ENCODE measurements at regions not wholly inside any gene's neighbourhood (a gene's known extent, or its start where the extent isn't known, plus 50 kb on each side); places are given as distances from the start of the nearest gene placed in this dataset.
A peak's percentile ranks its signal among the peaks of the same experiment; 100 is the strongest.

DNA sequence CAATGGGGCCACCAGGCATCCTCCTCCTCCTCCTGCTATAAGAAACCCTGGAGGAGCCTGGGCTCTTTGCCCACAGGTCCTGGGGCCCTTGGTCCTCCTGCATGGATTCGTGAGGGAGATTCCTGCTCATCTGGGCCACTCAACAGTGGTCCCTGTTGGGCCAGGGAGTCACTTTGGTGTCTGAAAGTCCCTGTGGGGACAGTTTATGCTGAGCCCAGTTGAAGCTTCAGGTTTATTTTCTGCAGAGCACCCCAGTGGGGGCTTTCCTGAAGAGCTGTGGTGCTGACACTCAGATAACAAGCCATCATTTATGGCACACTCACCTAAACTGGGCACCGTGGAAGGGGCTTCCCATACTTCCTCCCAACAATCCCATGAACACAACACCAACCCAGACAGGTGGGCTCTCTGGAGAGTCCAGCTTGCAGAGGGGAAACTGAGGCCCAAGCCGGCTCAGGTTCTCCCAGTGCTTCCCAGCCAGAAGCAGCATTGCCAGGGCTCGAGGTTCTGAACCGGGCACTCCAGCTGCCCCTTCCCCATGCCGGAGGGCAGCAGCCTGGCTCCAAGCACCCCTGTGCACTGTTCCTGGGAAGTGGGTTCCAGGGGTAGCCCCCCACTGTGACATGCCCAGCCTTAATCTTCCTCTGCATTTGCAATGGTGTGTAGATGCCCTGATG is 91.3 kb downstream of the MYEOV start:
- POLR2A ChIA-PET = no interaction called here
- Histone ChIP-seq H3K4me1 (ENCODE audit: control extremely low read depth in 1 of 4, control insufficient read depth in 4 of 4, insufficient read depth in 4 of 4, low read length in 3 of 4) (peaks cover 0 to under 1% (median 0%) of the 10 kb centered on the region in 4 experiments), H3K9me3 (ENCODE audit: control extremely low read depth in 1 of 5, control insufficient read depth in 4 of 5, insufficient read depth in 2 of 5, low read depth in 1 of 5, low read length in 4 of 5) (peaks cover 0 to 22% (median 5%) of the 10 kb centered on the region in 5 experiments), H3K27me3 (replicated peaks in 2 of 5; ENCODE audit: control insufficient read depth in 4 of 5, insufficient read depth in 5 of 5, low read length in 4 of 5) (no peaks in the 10 kb centered on the region), H3K27ac (ENCODE audit: insufficient read depth in 1 of 2, low read depth in 1 of 2, low read length in 2 of 2, poor library complexity in 1 of 2, severe bottlenecking in 2 of 2) (no peak overlapping the region), H3K4me3 (ENCODE audit: control insufficient read depth in 1 of 7, extremely low read depth in 1 of 7, insufficient read depth in 4 of 7, low read depth in 2 of 7, low read length in 6 of 7) (no peak overlapping the region), H3K36me3 (ENCODE audit: control insufficient read depth in 4 of 4, insufficient read depth in 4 of 4, low read length in 3 of 4) (no peaks in the 10 kb centered on the region)
- DNase-seq = no peak
- CTCF ChIA-PET = no interaction called here
- 88% methylated on average over 6 of the region's 6 CpGs for WGBS (ENCODE audit: insufficient coverage)

DNA sequence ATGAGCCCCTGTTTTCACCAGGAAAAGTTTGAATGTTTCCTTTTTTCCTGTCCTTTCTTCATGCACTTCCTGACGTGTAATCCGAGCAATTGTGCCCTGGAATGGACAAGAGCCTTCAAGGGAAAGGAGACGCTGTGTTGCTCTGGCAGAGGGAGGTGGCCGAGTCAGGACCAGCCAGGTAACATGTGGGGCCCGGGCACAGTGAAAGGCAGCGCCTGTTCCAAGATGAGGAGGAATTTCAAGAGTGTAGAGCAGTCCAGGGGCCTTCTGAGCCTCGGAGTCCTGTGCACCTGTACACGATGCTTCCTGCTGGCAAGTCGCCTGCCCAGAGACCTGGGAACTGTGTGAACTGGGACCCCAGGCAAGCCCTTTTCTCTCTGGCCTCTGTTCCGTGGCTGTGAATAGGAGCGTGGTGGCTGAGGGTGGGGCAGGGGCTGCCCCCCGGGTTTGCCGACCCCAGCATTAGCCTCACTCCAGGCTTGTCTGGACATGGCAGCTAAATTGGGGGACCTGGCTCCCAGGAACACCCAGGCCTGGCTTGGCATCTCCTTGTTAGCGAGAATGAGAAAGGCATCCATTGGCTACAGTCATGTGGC is 92.0 kb downstream of the MYEOV start:
- Histone ChIP-seq H3K9me3 (ENCODE audit: control extremely low read depth in 1 of 5, control insufficient read depth in 4 of 5, insufficient read depth in 2 of 5, low read depth in 1 of 5, low read length in 4 of 5) (peaks cover 0 to 22% (median 5%) of the 10 kb centered on the region in 5 experiments), H3K36me3 (ENCODE audit: control insufficient read depth in 4 of 4, insufficient read depth in 4 of 4, low read length in 3 of 4) (no peaks in the 10 kb centered on the region), H3K27ac (ENCODE audit: insufficient read depth in 1 of 2, low read depth in 1 of 2, low read length in 2 of 2, poor library complexity in 1 of 2, severe bottlenecking in 2 of 2) (no peak overlapping the region), H3K4me3 (ENCODE audit: control insufficient read depth in 1 of 7, extremely low read depth in 1 of 7, insufficient read depth in 4 of 7, low read depth in 2 of 7, low read length in 6 of 7) (no peak overlapping the region), H3K27me3 (replicated peaks in 2 of 5; ENCODE audit: control insufficient read depth in 4 of 5, insufficient read depth in 5 of 5, low read length in 4 of 5) (no peaks in the 10 kb centered on the region), H3K4me1 (ENCODE audit: control extremely low read depth in 1 of 4, control insufficient read depth in 4 of 4, insufficient read depth in 4 of 4, low read length in 3 of 4) (no peaks in the 10 kb centered on the region)
- POLR2A ChIA-PET = no interaction called here
- 97% methylated on average over 11 of the region's 14 CpGs for WGBS (ENCODE audit: insufficient coverage)
- DNase-seq = no peak
- CTCF ChIA-PET = no interaction called here

DNA sequence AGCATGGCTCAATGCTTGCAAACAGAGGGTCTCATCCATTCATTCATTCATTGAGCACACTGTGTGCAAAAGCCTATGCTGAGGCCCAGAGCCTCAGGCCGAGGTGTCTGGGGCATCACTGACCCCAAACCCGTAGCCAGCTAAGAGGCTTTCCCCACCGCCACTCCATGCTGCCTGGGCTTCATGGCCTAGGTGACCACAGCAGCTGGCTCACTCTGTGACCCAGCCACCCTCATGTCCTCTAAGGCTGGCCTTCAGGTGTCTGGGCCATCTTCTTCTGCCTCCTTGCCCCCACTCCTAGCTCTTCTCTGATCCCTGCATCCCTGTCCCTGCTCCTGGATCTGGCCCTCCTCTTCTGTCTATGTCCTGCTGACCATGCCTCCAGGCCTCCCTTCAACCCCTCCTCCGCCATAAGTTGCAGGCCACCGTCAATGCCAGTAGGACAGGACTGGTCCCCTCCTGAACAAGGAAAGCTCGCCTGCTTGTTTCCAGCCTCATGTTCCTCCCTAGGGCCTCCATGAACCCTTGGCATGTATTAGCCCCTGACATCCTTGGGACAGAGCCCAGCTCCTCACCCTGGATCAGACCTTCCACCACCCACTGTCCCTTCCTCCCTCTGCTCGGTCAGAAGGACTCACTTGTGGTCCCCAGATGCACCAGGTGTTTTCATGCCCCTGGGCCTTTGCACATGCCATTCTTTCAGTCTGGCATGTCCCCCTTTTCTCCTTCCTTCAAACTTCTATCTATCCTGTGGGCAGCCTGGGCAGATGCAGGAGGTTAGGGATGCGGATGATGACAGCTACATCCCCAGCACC is 92.8 kb downstream of the MYEOV start:
- no peak for DNase-seq
- H3K9me3 ChIP-seq (ENCODE audit: control extremely low read depth in 1 of 5, control insufficient read depth in 4 of 5, insufficient read depth in 2 of 5, low read depth in 1 of 5, low read length in 4 of 5) = peaks cover 0 to 22% (median 5%) of the 10 kb centered on the region in 5 experiments
- H3K4me3 ChIP-seq (ENCODE audit: control insufficient read depth in 1 of 7, extremely low read depth in 1 of 7, insufficient read depth in 4 of 7, low read depth in 2 of 7, low read length in 6 of 7) = no peak overlapping the region
- WGBS (ENCODE audit: insufficient coverage) = over 99% methylated on average over 7 of the region's 8 CpGs
- CTCF ChIA-PET = interaction anchor here (1.7 kb wide), 1 partner anchor 12 kb away, joined by 5 read pairs; no protein-coding TSS in a partner anchor
- no peak overlapping the region for H3K27ac ChIP-seq (ENCODE audit: insufficient read depth in 1 of 2, low read depth in 1 of 2, low read length in 2 of 2, poor library complexity in 1 of 2, severe bottlenecking in 2 of 2)
- POLR2A ChIA-PET = no interaction called here
- H3K27me3 ChIP-seq (replicated peaks in 2 of 5; ENCODE audit: control insufficient read depth in 4 of 5, insufficient read depth in 5 of 5, low read length in 4 of 5) = no peaks in the 10 kb centered on the region
- no peaks in the 10 kb centered on the region for H3K36me3 ChIP-seq (ENCODE audit: control insufficient read depth in 4 of 4, insufficient read depth in 4 of 4, low read length in 3 of 4)
- H3K4me1 ChIP-seq (ENCODE audit: control extremely low read depth in 1 of 4, control insufficient read depth in 4 of 4, insufficient read depth in 4 of 4, low read length in 3 of 4) = no peaks in the 10 kb centered on the region

DNA sequence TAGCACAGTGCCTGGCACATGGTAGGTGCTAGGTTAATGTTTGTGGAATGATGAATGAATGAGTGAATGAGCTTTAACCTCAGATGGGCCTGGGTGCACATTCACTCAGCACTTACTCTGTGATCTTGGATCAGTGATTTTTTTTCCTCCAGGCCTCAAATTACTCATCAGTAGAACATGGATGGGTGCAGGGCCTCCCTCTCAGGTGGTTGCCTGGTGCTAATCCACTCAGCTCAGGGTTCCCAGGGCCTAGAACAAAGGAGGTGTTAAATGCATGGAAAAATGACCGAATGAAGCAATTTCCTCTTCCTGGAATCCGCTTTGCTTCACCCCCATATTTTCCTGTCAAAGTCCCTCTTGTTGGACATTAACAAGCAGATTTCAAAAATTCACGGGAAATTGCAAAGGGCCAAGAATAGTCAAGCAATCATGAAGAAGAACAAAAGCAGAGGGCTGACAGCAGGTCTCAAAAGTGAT is 93.5 kb downstream of the MYEOV start:
- POLR2A ChIA-PET = no interaction called here
- 100% methylated on average over 1 of the region's 3 CpGs for WGBS (ENCODE audit: insufficient coverage)
- Histone ChIP-seq H3K27ac (ENCODE audit: insufficient read depth in 1 of 2, low read depth in 1 of 2, low read length in 2 of 2, poor library complexity in 1 of 2, severe bottlenecking in 2 of 2) (no peak overlapping the region), H3K9me3 (ENCODE audit: control extremely low read depth in 1 of 5, control insufficient read depth in 4 of 5, insufficient read depth in 2 of 5, low read depth in 1 of 5, low read length in 4 of 5) (peaks cover 0 to 22% (median 5%) of the 10 kb centered on the region in 5 experiments), H3K36me3 (ENCODE audit: control insufficient read depth in 4 of 4, insufficient read depth in 4 of 4, low read length in 3 of 4) (no peaks in the 10 kb centered on the region), H3K4me1 (ENCODE audit: control extremely low read depth in 1 of 4, control insufficient read depth in 4 of 4, insufficient read depth in 4 of 4, low read length in 3 of 4) (no peaks in the 10 kb centered on the region), H3K4me3 (ENCODE audit: control insufficient read depth in 1 of 7, extremely low read depth in 1 of 7, insufficient read depth in 4 of 7, low read depth in 2 of 7, low read length in 6 of 7) (no peak overlapping the region), H3K27me3 (replicated peaks in 2 of 5; ENCODE audit: control insufficient read depth in 4 of 5, insufficient read depth in 5 of 5, low read length in 4 of 5) (no peaks in the 10 kb centered on the region)
- CTCF ChIA-PET = interaction anchor here (1.7 kb wide), 1 partner anchor 13 kb away, joined by 5 read pairs; no protein-coding TSS in a partner anchor
- DNase-seq = no peak

DNA sequence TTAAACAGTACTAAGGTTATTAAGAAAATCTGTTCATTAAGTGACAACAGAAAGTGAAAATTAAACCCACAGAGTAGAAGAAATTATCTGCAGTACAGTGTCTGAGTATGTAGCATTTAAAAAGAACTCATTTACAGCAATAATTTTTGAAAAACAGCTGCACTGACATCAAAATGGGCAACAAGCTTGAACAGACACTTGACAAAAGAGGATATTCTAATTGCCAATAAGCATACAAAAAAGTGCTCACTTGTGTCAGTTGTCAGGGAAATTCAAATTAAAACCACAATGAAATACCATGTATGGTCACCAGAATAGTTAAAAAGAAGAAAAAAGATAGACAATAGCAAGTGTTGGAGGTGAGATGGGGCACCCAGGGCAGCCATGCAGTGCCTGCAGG is 93.3 kb upstream of the LINC01488 start:
- no peaks in the 10 kb centered on the region for H3K27me3 ChIP-seq (replicated peaks in 2 of 5; ENCODE audit: control insufficient read depth in 4 of 5, insufficient read depth in 5 of 5, low read length in 4 of 5)

DNA sequence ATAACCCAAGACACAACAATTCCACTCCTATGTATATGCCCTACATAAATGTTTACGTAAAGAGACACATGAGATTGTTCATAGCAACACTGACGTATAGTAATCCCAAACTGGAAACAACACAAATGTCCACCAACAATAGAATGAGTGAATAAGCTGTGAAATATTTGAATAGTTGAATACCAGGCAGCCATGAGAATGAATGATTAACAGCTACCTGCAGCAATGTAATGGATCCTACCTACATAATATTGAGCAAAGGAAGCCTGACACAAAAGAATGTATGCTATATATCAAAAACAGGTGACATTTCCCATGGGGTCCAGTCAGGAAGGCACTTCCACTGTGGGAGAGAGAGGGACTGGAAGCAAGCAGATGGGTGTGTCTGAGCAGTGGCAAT is 92.8 kb upstream of the LINC01488 start:
- Histone ChIP-seq H3K9me3 (ENCODE audit: control extremely low read depth in 1 of 5, control insufficient read depth in 4 of 5, insufficient read depth in 2 of 5, low read depth in 1 of 5, low read length in 4 of 5) (peaks cover 0 to 22% (median 5%) of the 10 kb centered on the region in 5 experiments), H3K27ac (ENCODE audit: insufficient read depth in 1 of 2, low read depth in 1 of 2, low read length in 2 of 2, poor library complexity in 1 of 2, severe bottlenecking in 2 of 2) (no peak overlapping the region), H3K4me3 (ENCODE audit: control insufficient read depth in 1 of 7, extremely low read depth in 1 of 7, insufficient read depth in 4 of 7, low read depth in 2 of 7, low read length in 6 of 7) (no peak overlapping the region), H3K36me3 (ENCODE audit: control insufficient read depth in 4 of 4, insufficient read depth in 4 of 4, low read length in 3 of 4) (no peaks in the 10 kb centered on the region), H3K4me1 (ENCODE audit: control extremely low read depth in 1 of 4, control insufficient read depth in 4 of 4, insufficient read depth in 4 of 4, low read length in 3 of 4) (no peaks in the 10 kb centered on the region), H3K27me3 (replicated peaks in 2 of 5; ENCODE audit: control insufficient read depth in 4 of 5, insufficient read depth in 5 of 5, low read length in 4 of 5) (no peaks in the 10 kb centered on the region)
- no peak for DNase-seq
- POLR2A ChIA-PET = no interaction called here
- CTCF ChIA-PET = interaction anchor here (0.7 kb wide), 1 partner anchor 14 kb away, joined by 3 read pairs; no protein-coding TSS in a partner anchor
- no CpG with 5 or more reads among the region's 2 CpGs for WGBS (ENCODE audit: insufficient coverage)

More for the DNA sequence above, 93.3 kb upstream of the LINC01488 start:
- CTCF ChIA-PET = interaction anchor here (0.7 to 1.7 kb wide), 2 partner anchors 13 to 14 kb away, joined by 3 to 5 read pairs; no protein-coding TSS in a partner anchor
- Histone ChIP-seq H3K4me3 (ENCODE audit: control insufficient read depth in 1 of 7, extremely low read depth in 1 of 7, insufficient read depth in 4 of 7, low read depth in 2 of 7, low read length in 6 of 7) (no peak overlapping the region), H3K36me3 (ENCODE audit: control insufficient read depth in 4 of 4, insufficient read depth in 4 of 4, low read length in 3 of 4) (no peaks in the 10 kb centered on the region), H3K27ac (ENCODE audit: insufficient read depth in 1 of 2, low read depth in 1 of 2, low read length in 2 of 2, poor library complexity in 1 of 2, severe bottlenecking in 2 of 2) (no peak overlapping the region), H3K4me1 (ENCODE audit: control extremely low read depth in 1 of 4, control insufficient read depth in 4 of 4, insufficient read depth in 4 of 4, low read length in 3 of 4) (no peaks in the 10 kb centered on the region), H3K9me3 (ENCODE audit: control extremely low read depth in 1 of 5, control insufficient read depth in 4 of 5, insufficient read depth in 2 of 5, low read depth in 1 of 5, low read length in 4 of 5) (peaks cover 0 to 22% (median 5%) of the 10 kb centered on the region in 5 experiments)
- peak in 1 of 3 donors; percentile 10 for DNase-seq
- POLR2A ChIA-PET = no interaction called here

Data from common myeloid progenitor, CD34-positive (primary cell).